Gastrocnemius medialis (tissue), 4 donors: ENCODE measurements at regions not wholly inside any gene's neighbourhood (a gene's known extent, or its start where the extent isn't known, plus 50 kb on each side); places are given as distances from the start of the nearest gene placed in this dataset.

Experiments used
- ATAC-seq, 2 donors: fragments of 150-250 bp; one replicate each; pipeline ENCODE4 v1.9.1; 2016
- DNase-seq, 2 donors: peaks; one replicate each; pipeline ENCODE4 v3.0.0-alpha.2; 2019
- H3K27ac ChIP-seq, 4 donors: fragments of 200-600 bp; sonication (generic); 1 replicate in 1 of 4; 2 replicates in 3 of 4; pipeline ENCODE4 v1.5.1; 2016 to 2018; ENCODE audit warnings: mild to moderate bottlenecking in 2 of 4, moderate library complexity in 1 of 4
- H3K27me3 ChIP-seq, 3 donors: fragments of 200-600 bp; sonication (generic) in 2 of 3; 1 replicate in 1 of 3; 2 replicates in 2 of 3; pipeline versions ENCODE4 v1.5.1 to v1.6.0; 2016 to 2019; ENCODE audit warnings: mild to moderate bottlenecking in 1 of 3, moderate library complexity in 1 of 3
- H3K36me3 ChIP-seq, 2 donors: fragments of 200-600 bp; sonication (generic) in 1 of 2; one replicate each; pipeline ENCODE4 v1.5.1; 2017 to 2018
- H3K4me1 ChIP-seq, 2 donors: fragments of 200-600 bp; sonication (generic) in 1 of 2; one replicate each; pipeline ENCODE4 v1.5.1; 2016 to 2017; ENCODE audit warnings: mild to moderate bottlenecking in 2 of 2
- H3K4me3 ChIP-seq, 4 donors: fragments of 200-600 bp; sonication (generic) in 3 of 4; 1 replicate in 1 of 4; 2 replicates in 3 of 4; pipeline ENCODE4 v1.5.1; 2016 to 2019; ENCODE audit warnings: mild to moderate bottlenecking in 2 of 4
- H3K9me3 ChIP-seq, 3 donors: fragments of 200-600 bp; sonication (generic) in 2 of 3; 1 replicate in 1 of 3; 2 replicates in 2 of 3; pipeline ENCODE4 v1.5.1; 2016 to 2019
- POLR2A ChIP-seq, 2 donors: fragments of 450-650 bp; IDR thresholded peaks; one replicate each; pipeline ENCODE4 v1.6.1; 2017; ENCODE audit warnings: antibody characterized with exemption in 2 of 2, mild to moderate bottlenecking in 2 of 2, moderate library complexity in 2 of 2
- in situ Hi-C, 4 donors: fragments of 200-750 bp; cut with MboI; loops; one replicate each; pipeline versions ENCODE4 v1.15.0 to v1.8.0; 2017; ENCODE audit warnings: low sequenced_read_pairs in 4 of 4
- intact Hi-C: fragments of 100-400 bp; cut with DNase I; formaldehyde crosslinking; loops from one replicate; pipeline ENCODE4 v1.15.1; 2023; ENCODE audit warnings: low total_unique reads
- TF ChIP-seq, protein P1 (sequence below), 5 experiments: fragments of 450-650 bp in 3 of 5; fragments of 200-600 bp in 2 of 5; sonication (generic) in 2 of 5; IDR thresholded peaks in 4 of 5; conservative IDR thresholded peaks in 1 of 5; 1 replicate in 4 of 5; 2 replicates in 1 of 5; pipeline ENCODE4 v1.5.1; 2016 to 2019; ENCODE audit warnings: antibody characterized with exemption in 5 of 5, mild to moderate bottlenecking in 3 of 5, moderate library complexity in 3 of 5

- no peak overlapping the region for H3K27ac ChIP-seq
- no peak overlapping the region for H3K4me3 ChIP-seq
- no peaks in the 10 kb centered on the region for H3K27me3 ChIP-seq
- in situ Hi-C loops (no loop called here), intact Hi-C loops (no loop called here)
- H3K9me3 ChIP-seq, result no peaks in the 10 kb centered on the region
- ATAC-seq (no peak), DNase-seq (no peak)
- TF ChIP-seq, protein P1, sequence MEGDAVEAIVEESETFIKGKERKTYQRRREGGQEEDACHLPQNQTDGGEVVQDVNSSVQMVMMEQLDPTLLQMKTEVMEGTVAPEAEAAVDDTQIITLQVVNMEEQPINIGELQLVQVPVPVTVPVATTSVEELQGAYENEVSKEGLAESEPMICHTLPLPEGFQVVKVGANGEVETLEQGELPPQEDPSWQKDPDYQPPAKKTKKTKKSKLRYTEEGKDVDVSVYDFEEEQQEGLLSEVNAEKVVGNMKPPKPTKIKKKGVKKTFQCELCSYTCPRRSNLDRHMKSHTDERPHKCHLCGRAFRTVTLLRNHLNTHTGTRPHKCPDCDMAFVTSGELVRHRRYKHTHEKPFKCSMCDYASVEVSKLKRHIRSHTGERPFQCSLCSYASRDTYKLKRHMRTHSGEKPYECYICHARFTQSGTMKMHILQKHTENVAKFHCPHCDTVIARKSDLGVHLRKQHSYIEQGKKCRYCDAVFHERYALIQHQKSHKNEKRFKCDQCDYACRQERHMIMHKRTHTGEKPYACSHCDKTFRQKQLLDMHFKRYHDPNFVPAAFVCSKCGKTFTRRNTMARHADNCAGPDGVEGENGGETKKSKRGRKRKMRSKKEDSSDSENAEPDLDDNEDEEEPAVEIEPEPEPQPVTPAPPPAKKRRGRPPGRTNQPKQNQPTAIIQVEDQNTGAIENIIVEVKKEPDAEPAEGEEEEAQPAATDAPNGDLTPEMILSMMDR (IDR thresholded peaks at IDR 0.05 in 4 of 5, conservative IDR thresholded peaks at IDR 0.05 in 1 of 5), result no peak
- no peak for TF ChIP-seq POLR2A (IDR thresholded peaks at IDR 0.05)
- no peaks in the 10 kb centered on the region for H3K4me1 ChIP-seq
- no peaks in the 10 kb centered on the region for H3K36me3 ChIP-seq
Measured at GRCh38 chr18:28706397-28706796, 529.5 kb upstream of the CDH2 start.

DNA sequence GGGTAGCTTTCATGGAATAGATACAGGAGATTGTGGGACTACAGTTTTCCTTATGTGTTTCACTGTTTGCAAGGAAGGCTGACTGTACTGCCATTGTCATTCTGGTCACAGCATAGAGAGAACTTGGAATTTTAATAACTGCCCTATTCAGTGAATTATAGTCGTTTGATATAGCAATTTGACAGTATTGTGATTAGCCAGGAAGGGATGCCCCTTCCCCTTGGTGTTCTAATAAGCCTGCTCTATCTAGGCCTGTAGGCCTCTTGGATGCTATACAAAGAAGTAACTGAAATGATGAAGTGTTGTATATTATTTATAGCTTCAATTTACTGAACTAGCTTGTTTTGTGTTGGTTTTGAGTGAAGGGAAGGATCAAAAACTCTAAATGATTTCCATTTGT is 528.6 kb upstream of the CDH2 start:
- in situ Hi-C loops (no loop called here), intact Hi-C loops (no loop called here)
- Histone ChIP-seq H3K36me3 (no peaks in the 10 kb centered on the region), H3K4me1 (no peaks in the 10 kb centered on the region), H3K4me3 (no peak overlapping the region), H3K27ac (no peak overlapping the region), H3K9me3 (no peaks in the 10 kb centered on the region), H3K27me3 (no peaks in the 10 kb centered on the region)
- DNase-seq (no peak), ATAC-seq (no peak)
- TF ChIP-seq POLR2A (IDR thresholded peaks at IDR 0.05), result no peak
- TF ChIP-seq, protein P1 (IDR thresholded peaks at IDR 0.05 in 4 of 5, conservative IDR thresholded peaks at IDR 0.05 in 1 of 5), result no peak

- Histone ChIP-seq H3K27ac (no peak overlapping the region), H3K27me3 (no peaks in the 10 kb centered on the region), H3K9me3 (no peaks in the 10 kb centered on the region), H3K4me1 (no peaks in the 10 kb centered on the region), H3K36me3 (no peaks in the 10 kb centered on the region), H3K4me3 (no peak overlapping the region)
- intact Hi-C loops (no loop called here), in situ Hi-C loops (no loop called here)
- ATAC-seq, result no peak
- TF ChIP-seq, protein P1 (IDR thresholded peaks at IDR 0.05 in 4 of 5, conservative IDR thresholded peaks at IDR 0.05 in 1 of 5), result no peak
- no peak for TF ChIP-seq POLR2A (IDR thresholded peaks at IDR 0.05)
- DNase-seq, result no peak
Measured at GRCh38 chr18:28692337-28692736, 515.4 kb upstream of the CDH2 start.

DNA sequence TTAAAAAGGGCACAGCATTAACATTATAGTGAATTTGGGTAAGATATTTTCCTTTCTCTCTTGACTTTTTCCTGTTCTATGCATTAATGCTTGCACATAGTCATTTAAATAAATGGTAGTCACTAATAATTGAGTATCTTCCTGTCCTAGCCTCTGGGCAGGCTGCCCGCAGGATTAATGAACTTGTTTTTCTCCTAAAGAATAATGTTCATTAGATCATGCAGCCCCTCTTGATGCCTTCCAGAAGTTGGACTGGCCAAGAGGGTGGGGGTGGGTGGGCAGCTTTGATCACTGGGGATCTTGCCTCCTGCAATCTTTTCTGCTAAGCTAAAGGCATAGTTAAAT is 514.5 kb upstream of the CDH2 start:
- no peaks in the 10 kb centered on the region for H3K9me3 ChIP-seq
- DNase-seq (no peak), ATAC-seq (no peak)
- no peaks in the 10 kb centered on the region for H3K36me3 ChIP-seq
- TF ChIP-seq, protein P1 (IDR thresholded peaks at IDR 0.05 in 4 of 5, conservative IDR thresholded peaks at IDR 0.05 in 1 of 5), result no peak
- no peak for TF ChIP-seq POLR2A (IDR thresholded peaks at IDR 0.05)
- H3K4me1 ChIP-seq, result no peaks in the 10 kb centered on the region
- H3K4me3 ChIP-seq, result no peak overlapping the region
- in situ Hi-C loops, result no loop called here
- H3K27ac ChIP-seq, result no peak overlapping the region
- intact Hi-C loops, result no loop called here
- no peaks in the 10 kb centered on the region for H3K27me3 ChIP-seq

DNA sequence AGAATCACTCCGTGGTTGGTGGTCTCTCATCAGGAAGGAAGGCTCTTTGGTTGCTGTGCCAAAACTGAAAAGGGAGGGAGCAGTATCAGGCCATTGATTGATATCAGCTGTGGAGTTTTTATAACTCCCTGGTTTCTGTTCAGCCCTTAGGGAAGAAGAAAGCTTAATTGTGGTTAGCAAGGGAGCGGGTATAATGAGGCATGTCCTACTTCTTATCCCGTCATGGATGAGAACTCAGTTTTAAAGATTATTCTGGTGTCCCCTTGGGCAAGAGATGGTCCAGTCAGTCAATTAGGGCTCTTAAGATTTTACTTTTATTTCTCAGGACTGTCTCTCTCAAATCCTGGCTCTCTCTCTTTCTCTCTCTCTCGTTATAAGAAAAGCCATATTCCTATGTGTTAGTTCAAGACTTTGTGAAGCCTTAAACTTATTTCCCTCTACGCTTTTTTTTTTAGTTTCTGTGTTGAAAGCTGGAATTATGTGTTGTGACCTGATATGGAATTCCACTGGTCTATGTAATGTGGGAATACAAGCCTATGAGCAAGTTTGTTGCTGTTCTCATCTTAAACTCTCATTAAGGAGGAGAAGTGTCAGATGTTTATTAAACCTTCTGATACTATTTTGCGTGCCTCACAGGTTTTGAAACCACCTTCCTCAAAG is 514.0 kb upstream of the CDH2 start:
- intact Hi-C loops, result no loop called here
- TF ChIP-seq, protein P1 (IDR thresholded peaks at IDR 0.05 in 4 of 5, conservative IDR thresholded peaks at IDR 0.05 in 1 of 5), result no peak
- no peak for TF ChIP-seq POLR2A (IDR thresholded peaks at IDR 0.05)
- Histone ChIP-seq H3K9me3 (no peaks in the 10 kb centered on the region), H3K27ac (no peak overlapping the region), H3K4me3 (no peak overlapping the region), H3K36me3 (no peaks in the 10 kb centered on the region), H3K4me1 (no peaks in the 10 kb centered on the region), H3K27me3 (no peaks in the 10 kb centered on the region)
- in situ Hi-C loops, result no loop called here
- DNase-seq (no peak), ATAC-seq (no peak)
